ENCODE measurements at regions not wholly inside any gene's neighbourhood (a gene's known extent, or its start where the extent isn't known, plus 50 kb on each side); places are given as distances from the start of the nearest gene placed in this dataset.

GRCh38 chr11:25758145-25758661 lies 573.7 kb upstream of the ANO3 start:
- TF ChIP-seq ZNF274 (IDR thresholded peaks at IDR 0.05; ENCODE audit: low read depth, low read length), result no peak
- TF ChIP-seq REST (IDR thresholded peaks at IDR 0.05; ENCODE audit: low read depth), result no peak
- no peak for TF ChIP-seq EZH2 (IDR thresholded peaks at IDR 0.05)
- TF ChIP-seq RAD21 (IDR thresholded peaks at IDR 0.05; ENCODE audit: low read depth), result no peak
- no peak for TF ChIP-seq CTCF (IDR thresholded peaks at IDR 0.05 in 2 of 3, conservative IDR thresholded peaks at IDR 0.05 in 1 of 3; ENCODE audit: borderline replicate concordance in 1 of 3, insufficient read depth in 1 of 3, low read depth in 2 of 3, low read length in 2 of 3)
- no peak for TF ChIP-seq POLR2A (IDR thresholded peaks at IDR 0.05; ENCODE audit: borderline replicate concordance, extremely low read depth, insufficient read depth, insufficient read length)
- no peak for TF ChIP-seq MAX (IDR thresholded peaks at IDR 0.05)
- no peak for TF ChIP-seq POLR2AphosphoS5 (IDR thresholded peaks at IDR 0.05; ENCODE audit: low read depth, low read length)
- TF ChIP-seq EZH2phosphoT487 (IDR thresholded peaks at IDR 0.05; ENCODE audit: borderline replicate concordance), result no peak
- TF ChIP-seq SP1 (IDR thresholded peaks at IDR 0.05; ENCODE audit: low read depth), result no peak
- no peak for TF ChIP-seq ELF1 (IDR thresholded peaks at IDR 0.05; ENCODE audit: borderline replicate concordance, low read depth)
- TF ChIP-seq CEBPB (IDR thresholded peaks at IDR 0.05; ENCODE audit: low read depth), result no peak
- no peak for TF ChIP-seq EGR1 (IDR thresholded peaks at IDR 0.05; ENCODE audit: low read depth)
- TF ChIP-seq JUND (IDR thresholded peaks at IDR 0.05), result no peak

Data from HCT116 (cell line).